Thoracic aorta (tissue), 2 donors: ENCODE measurements at regions not wholly inside any gene's neighbourhood (a gene's known extent, or its start where the extent isn't known, plus 50 kb on each side); places are given as distances from the start of the nearest gene placed in this dataset.

ENCODE experiments used
- ATAC-seq: fragments of 150-250 bp; one replicate; pipeline ENCODE4 v1.8.0; 2017; ENCODE audit warnings: low read depth; ENCODE audit not compliant: insufficient number of reproducible peaks, low FRiP score
- DNase-seq: peaks from one replicate; pipeline ENCODE4 v3.0.0-alpha.2; 2020; ENCODE audit warnings: low spot score
- H3K27ac ChIP-seq, 2 donors: fragments of 200-600 bp; sonication (generic); 1 replicate in 1 of 2; 2 replicates in 1 of 2; pipeline ENCODE4 v1.5.1; 2016; ENCODE audit warnings: mild to moderate bottlenecking in 2 of 2, moderate library complexity in 2 of 2
- H3K27me3 ChIP-seq: fragments of 200-600 bp; sonication (generic); replicated peaks from 2 replicates; pipeline ENCODE4 v1.6.0; 2016; ENCODE audit warnings: mild to moderate bottlenecking; ENCODE audit not compliant: insufficient read depth
- H3K36me3 ChIP-seq: fragments of 200-600 bp; sonication (generic); one replicate; pipeline ENCODE4 v1.5.1; 2016
- H3K4me1 ChIP-seq, 2 donors: fragments of 200-600 bp; sonication (generic); 1 replicate in 1 of 2; 2 replicates in 1 of 2; pipeline versions ENCODE4 v1.5.1 to v1.6.0; 2016; ENCODE audit warnings: low read depth in 2 of 2, mild to moderate bottlenecking in 1 of 2; ENCODE audit not compliant: control insufficient read depth in 1 of 2
- H3K4me3 ChIP-seq: fragments of 200-600 bp; sonication (generic); 2 replicates; pipeline ENCODE4 v1.5.1; 2016; ENCODE audit warnings: mild to moderate bottlenecking
- H3K9me3 ChIP-seq: fragments of 200-600 bp; sonication (generic); 2 replicates; pipeline ENCODE4 v1.5.1; 2016
- TF ChIP-seq, protein P1 (sequence below): fragments of 200-600 bp; sonication (generic); IDR thresholded peaks from one replicate; pipeline ENCODE4 v1.5.1; 2019; ENCODE audit warnings: antibody characterized with exemption

DNA sequence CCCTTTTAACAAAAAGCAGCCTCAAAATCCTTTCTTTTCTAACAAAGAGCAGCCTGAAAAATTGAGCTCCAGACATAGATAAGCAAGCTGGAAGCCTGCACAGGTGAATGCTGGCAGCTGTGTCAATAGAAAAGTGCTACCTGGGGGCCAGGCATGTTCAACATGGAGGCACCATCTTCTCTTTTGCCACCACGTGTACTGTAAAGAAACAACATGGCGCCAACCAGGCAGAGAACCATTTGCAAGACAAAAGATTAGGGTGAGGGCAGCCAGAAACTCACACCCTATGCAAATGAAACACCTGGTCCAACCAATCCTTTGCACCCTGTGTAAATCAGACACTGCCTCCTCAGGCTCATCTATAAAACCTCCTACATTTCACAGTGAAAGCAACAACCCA is 96.0 kb downstream of the ACTL7B start:
- DNase-seq (no peak), ATAC-seq (no peak)
- Histone ChIP-seq H3K4me3 (no peak overlapping the region), H3K27ac (no peak overlapping the region), H3K4me1 (no peaks in the 10 kb centered on the region), H3K27me3 (no peaks in the 10 kb centered on the region), H3K36me3 (no peaks in the 10 kb centered on the region), H3K9me3 (no peaks in the 10 kb centered on the region)
- TF ChIP-seq, protein P1, sequence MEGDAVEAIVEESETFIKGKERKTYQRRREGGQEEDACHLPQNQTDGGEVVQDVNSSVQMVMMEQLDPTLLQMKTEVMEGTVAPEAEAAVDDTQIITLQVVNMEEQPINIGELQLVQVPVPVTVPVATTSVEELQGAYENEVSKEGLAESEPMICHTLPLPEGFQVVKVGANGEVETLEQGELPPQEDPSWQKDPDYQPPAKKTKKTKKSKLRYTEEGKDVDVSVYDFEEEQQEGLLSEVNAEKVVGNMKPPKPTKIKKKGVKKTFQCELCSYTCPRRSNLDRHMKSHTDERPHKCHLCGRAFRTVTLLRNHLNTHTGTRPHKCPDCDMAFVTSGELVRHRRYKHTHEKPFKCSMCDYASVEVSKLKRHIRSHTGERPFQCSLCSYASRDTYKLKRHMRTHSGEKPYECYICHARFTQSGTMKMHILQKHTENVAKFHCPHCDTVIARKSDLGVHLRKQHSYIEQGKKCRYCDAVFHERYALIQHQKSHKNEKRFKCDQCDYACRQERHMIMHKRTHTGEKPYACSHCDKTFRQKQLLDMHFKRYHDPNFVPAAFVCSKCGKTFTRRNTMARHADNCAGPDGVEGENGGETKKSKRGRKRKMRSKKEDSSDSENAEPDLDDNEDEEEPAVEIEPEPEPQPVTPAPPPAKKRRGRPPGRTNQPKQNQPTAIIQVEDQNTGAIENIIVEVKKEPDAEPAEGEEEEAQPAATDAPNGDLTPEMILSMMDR: no peak

DNA sequence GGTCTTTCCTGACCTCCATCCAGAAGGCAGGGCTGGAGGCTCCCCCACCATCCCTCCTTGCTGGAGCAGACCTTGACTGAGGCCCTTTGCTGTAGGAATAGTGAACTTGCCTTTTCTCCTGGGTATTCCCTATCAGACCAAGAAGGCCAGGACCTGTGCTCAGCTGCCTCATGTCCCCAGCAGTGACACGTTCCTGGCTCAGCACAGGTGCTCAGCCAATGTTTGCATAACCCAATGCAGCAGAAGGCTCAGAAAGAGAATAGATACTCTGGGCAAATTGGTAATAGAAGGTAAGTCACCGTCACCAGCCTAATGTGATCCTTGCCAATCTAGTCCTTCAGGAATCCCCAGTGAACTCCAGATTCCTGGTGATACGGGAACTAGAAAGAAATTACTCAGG is 96.4 kb downstream of the ACTL7B start:
- DNase-seq: no peak
- Histone ChIP-seq H3K9me3 (no peaks in the 10 kb centered on the region), H3K27ac (no peak overlapping the region), H3K36me3 (no peaks in the 10 kb centered on the region), H3K27me3 (no peaks in the 10 kb centered on the region), H3K4me3 (no peak overlapping the region), H3K4me1 (no peaks in the 10 kb centered on the region)
- no peak for ATAC-seq
- TF ChIP-seq, protein P1: no peak

DNA sequence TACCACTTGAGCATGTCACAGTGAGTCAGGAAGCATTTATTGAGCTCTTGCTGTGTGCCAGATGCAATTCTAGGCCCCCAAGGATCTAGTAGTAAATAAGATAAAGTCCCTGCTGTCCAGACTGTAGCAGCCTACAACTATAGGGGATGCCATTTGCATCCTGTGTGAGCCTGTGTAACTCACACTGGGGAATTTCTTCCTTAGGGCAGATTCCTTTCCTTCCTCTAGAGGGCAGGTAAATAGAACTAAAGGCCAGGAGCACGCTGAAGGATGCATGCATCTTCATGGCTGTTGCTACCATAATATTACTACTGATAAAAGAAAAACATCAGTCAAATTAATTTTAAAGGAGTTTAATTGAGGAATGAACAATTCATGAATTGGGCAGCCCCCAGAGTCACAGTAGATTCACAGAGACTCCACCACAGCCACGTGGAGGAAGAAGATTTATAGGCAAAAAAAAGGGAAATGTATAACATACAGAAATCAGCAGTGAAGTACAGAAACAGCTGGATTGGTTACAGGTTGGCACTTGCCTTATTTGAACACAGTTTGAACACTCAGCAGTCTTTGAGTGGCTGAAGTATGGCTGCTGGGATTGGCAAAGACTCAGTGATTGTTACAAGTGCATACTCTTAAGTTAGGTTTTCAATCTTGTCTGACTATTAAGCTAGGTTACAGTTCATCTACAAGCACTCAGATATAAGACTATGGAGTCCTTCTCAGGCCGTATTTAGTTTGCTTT is 98.9 kb downstream of the ACTL7B start:
- TF ChIP-seq, protein P1: no peak
- Histone ChIP-seq H3K4me3 (no peak overlapping the region), H3K9me3 (no peaks in the 10 kb centered on the region), H3K27ac (no peak overlapping the region), H3K36me3 (no peaks in the 10 kb centered on the region), H3K4me1 (no peaks in the 10 kb centered on the region), H3K27me3 (no peaks in the 10 kb centered on the region)
- DNase-seq (no peak), ATAC-seq (no peak)

DNA sequence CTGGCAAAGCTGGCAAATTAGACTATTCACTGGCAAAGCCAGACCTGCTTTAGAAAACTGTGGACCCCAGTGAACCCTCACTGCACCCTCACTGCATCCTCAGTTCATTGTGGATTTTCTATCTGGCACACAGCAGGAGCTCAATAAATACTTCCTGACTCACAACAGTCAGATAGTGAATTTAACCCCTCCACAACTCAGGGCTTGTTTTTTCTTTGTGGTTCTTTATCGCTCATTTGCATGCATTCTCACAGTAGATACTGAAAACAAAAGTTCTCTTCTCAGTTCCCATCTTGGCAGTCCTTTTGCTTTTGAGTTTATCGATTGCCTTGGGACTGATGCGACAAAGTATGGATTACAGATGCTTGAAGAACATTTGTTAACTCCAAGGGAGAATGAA is 99.8 kb downstream of the ACTL7B start:
- Histone ChIP-seq H3K9me3 (no peaks in the 10 kb centered on the region), H3K27me3 (no peaks in the 10 kb centered on the region), H3K36me3 (no peaks in the 10 kb centered on the region), H3K4me1 (no peaks in the 10 kb centered on the region), H3K27ac (no peak overlapping the region), H3K4me3 (no peak overlapping the region)
- no peak for ATAC-seq
- DNase-seq: no peak
- TF ChIP-seq, protein P1: no peak

DNA sequence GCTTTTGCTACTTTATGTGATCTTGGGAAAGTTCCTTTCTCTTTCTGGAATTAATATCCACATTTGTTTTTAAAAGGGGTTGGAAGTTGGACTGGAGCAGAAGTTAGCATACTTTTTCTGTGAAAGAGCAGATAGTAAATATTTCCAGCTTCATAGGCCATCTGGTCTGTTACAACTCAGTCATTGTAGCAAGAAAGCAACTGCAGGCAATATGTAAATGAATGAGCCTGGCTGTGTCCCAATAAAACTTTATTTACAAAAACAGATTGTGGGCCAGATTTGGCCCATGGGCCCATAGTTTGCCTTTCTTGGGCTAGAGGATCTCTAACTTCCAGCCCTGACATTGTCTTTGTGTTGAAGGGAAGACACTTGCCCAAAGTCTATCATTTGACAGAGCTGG is 104.4 kb downstream of the ACTL7B start:
- TF ChIP-seq, protein P1: no peak
- ATAC-seq: no peak
- Histone ChIP-seq H3K9me3 (no peaks in the 10 kb centered on the region), H3K4me3 (no peak overlapping the region), H3K4me1 (peaks cover 0 to 3% of the 10 kb centered on the region in 2 donors), H3K36me3 (no peaks in the 10 kb centered on the region), H3K27me3 (no peaks in the 10 kb centered on the region), H3K27ac (no peak overlapping the region)
- no peak for DNase-seq
